ENCODE measurements at regions not wholly inside any gene's neighbourhood (a gene's known extent, or its start where the extent isn't known, plus 50 kb on each side); places are given as distances from the start of the nearest gene placed in this dataset.

GRCh38 chr2:153213022-153213421, 265.5 kb downstream of the RPRM start:
- H3K4me3 ChIP-seq (ENCODE audit: low read depth, low read length) = no peak overlapping the region
- TF ChIP-seq CTCF (IDR thresholded peaks at IDR 0.05; ENCODE audit: insufficient read depth, low read depth, low read length) = no peak
- DNase-seq (ENCODE audit: low read depth) = no peak

- DNase-seq (ENCODE audit: low read depth) = no peak
- TF ChIP-seq CTCF (IDR thresholded peaks at IDR 0.05; ENCODE audit: insufficient read depth, low read depth, low read length) = no peak
- H3K4me3 ChIP-seq (ENCODE audit: low read depth, low read length) = no peak overlapping the region
These were observed 280.9 kb downstream of the RPRM start for GRCh38 chr2:153197402-153198386.

- H3K4me3 ChIP-seq (ENCODE audit: low read depth, low read length) = no peak overlapping the region
- DNase-seq (ENCODE audit: low read depth) = no peak
- TF ChIP-seq CTCF (IDR thresholded peaks at IDR 0.05; ENCODE audit: insufficient read depth, low read depth, low read length) = no peak
These were observed 282.0 kb downstream of the RPRM start for GRCh38 chr2:153196378-153197058.

GRCh38 chr2:153195342-153195741, 283.2 kb downstream of the RPRM start:
- no peak overlapping the region for H3K4me3 ChIP-seq (ENCODE audit: low read depth, low read length)
- TF ChIP-seq CTCF (IDR thresholded peaks at IDR 0.05; ENCODE audit: insufficient read depth, low read depth, low read length) = no peak
- no peak for DNase-seq (ENCODE audit: low read depth)

- H3K4me3 ChIP-seq (ENCODE audit: low read depth, low read length) = no peak overlapping the region
- no peak for TF ChIP-seq CTCF (IDR thresholded peaks at IDR 0.05; ENCODE audit: insufficient read depth, low read depth, low read length)
- DNase-seq (ENCODE audit: low read depth) = no peak
These were observed 289.3 kb downstream of the RPRM start for GRCh38 chr2:153189091-153189888.

GRCh38 chr2:153179808-153180207, 298.8 kb downstream of the RPRM start:
- no peak for DNase-seq (ENCODE audit: low read depth)
- no peak overlapping the region for H3K4me3 ChIP-seq (ENCODE audit: low read depth, low read length)
- no peak for TF ChIP-seq CTCF (IDR thresholded peaks at IDR 0.05; ENCODE audit: insufficient read depth, low read depth, low read length)

Measured in fibroblast of villous mesenchyme (primary cell).